Glutamatergic neuron (in vitro differentiated cells): ENCODE measurements at regions not wholly inside any gene's neighbourhood (a gene's known extent, or its start where the extent isn't known, plus 50 kb on each side); places are given as distances from the start of the nearest gene placed in this dataset.

Source experiments
- DNase-seq: peaks from one replicate; pipeline ENCODE4 v3.0.0; 2022
- H3K27ac Mint-ChIP-seq: one replicate; pipeline ENCODE4 v1.8.0; 2020; ENCODE audit warnings: mild to moderate bottlenecking, mixed read lengths, inconsistent platforms; ENCODE audit not compliant: unreplicated experiment
- H3K27me3 Mint-ChIP-seq: one replicate; pipeline ENCODE4 v1.8.0; 2020; ENCODE audit warnings: mild to moderate bottlenecking, moderate library complexity, mixed read lengths, inconsistent platforms; ENCODE audit not compliant: unreplicated experiment
- H3K36me3 Mint-ChIP-seq: one replicate; pipeline ENCODE4 v1.8.0; 2020; ENCODE audit warnings: mild to moderate bottlenecking, mixed read lengths, inconsistent platforms; ENCODE audit not compliant: unreplicated experiment
- H3K4me1 Mint-ChIP-seq: one replicate; pipeline ENCODE4 v1.8.0; 2020; ENCODE audit warnings: mild to moderate bottlenecking, low read depth, mixed read lengths, inconsistent platforms; ENCODE audit not compliant: unreplicated experiment
- H3K4me3 Mint-ChIP-seq: one replicate; pipeline ENCODE4 v1.8.0; 2020; ENCODE audit warnings: mild to moderate bottlenecking, mixed read lengths, inconsistent platforms; ENCODE audit not compliant: unreplicated experiment
- H3K9me3 Mint-ChIP-seq: one replicate; pipeline ENCODE4 v1.8.0; 2020; ENCODE audit warnings: mild to moderate bottlenecking, moderate library complexity, mixed read lengths, inconsistent platforms; ENCODE audit not compliant: unreplicated experiment
- TF ChIP-seq, protein P1 (sequence below): fragments of 200-600 bp; sonication (generic); IDR thresholded peaks from one replicate; pipeline ENCODE4 v1.5.0; 2021; ENCODE audit not compliant: partially characterized antibody, unreplicated experiment

DNA sequence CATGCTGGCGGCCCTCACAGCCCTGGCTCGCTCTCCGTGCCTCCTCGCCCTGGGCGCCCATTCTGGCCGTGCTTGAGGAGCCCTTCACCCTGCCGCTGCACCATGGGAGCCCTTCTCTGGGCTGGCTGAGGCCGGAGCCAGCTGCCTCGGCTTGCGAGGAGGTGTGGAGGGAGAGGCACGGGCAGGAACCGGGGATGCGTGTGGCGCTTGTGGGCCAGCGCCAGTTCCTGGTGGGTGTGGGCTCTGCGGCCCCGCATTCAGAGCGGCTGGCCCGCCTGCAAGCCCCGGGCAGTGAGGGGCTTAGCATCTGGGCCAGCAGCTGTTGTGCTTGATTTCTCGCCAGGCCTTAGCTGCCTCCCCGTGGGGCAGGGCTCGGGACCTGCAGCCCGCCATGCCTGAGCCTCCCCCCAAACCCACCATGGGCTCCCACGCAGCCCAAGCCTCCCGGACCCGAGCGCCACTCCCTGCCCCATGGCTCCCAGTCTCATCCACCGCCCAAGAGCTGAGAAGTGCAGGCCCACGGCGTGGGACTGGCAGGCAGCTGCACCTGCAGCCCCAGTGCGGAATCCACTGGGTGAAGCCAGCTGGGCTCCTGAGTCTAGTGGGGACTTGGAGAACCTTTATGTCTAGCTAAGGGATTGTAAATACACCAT, 163.4 kb upstream of the LRRC4C start:
- DNase-seq = no peak
- Mint-ChIP-seq H3K27ac (no peak overlapping the region), H3K27me3 (no peaks in the 10 kb centered on the region), H3K4me3 (no peak overlapping the region), H3K4me1 (no peaks in the 10 kb centered on the region), H3K36me3 (peaks cover 7% of the 10 kb centered on the region), H3K9me3 (peaks cover 2% of the 10 kb centered on the region)
- TF ChIP-seq, protein P1, sequence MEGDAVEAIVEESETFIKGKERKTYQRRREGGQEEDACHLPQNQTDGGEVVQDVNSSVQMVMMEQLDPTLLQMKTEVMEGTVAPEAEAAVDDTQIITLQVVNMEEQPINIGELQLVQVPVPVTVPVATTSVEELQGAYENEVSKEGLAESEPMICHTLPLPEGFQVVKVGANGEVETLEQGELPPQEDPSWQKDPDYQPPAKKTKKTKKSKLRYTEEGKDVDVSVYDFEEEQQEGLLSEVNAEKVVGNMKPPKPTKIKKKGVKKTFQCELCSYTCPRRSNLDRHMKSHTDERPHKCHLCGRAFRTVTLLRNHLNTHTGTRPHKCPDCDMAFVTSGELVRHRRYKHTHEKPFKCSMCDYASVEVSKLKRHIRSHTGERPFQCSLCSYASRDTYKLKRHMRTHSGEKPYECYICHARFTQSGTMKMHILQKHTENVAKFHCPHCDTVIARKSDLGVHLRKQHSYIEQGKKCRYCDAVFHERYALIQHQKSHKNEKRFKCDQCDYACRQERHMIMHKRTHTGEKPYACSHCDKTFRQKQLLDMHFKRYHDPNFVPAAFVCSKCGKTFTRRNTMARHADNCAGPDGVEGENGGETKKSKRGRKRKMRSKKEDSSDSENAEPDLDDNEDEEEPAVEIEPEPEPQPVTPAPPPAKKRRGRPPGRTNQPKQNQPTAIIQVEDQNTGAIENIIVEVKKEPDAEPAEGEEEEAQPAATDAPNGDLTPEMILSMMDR = no peak

DNA sequence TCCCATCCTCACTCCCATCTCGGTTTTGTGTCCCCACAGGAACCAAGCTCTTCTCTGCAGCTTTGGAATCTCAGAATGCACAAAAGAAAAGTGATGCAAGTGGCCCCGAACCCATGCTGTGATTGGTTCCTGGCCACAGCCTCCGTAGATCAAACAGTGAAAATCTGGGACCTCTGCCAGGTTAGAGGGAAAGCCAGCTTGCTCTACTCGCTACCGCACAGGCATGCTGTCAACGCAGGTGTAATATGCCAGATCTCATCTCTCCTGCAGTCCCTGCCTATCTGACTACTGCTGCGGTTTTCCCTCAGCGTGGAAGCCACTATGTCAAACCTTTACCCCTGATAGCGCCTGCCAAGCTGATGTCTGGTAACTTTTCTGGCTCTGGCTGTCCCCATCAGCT, 200.5 kb upstream of the LRRC4C start:
- H3K27ac Mint-ChIP-seq = no peak overlapping the region
- no peak for DNase-seq

DNA sequence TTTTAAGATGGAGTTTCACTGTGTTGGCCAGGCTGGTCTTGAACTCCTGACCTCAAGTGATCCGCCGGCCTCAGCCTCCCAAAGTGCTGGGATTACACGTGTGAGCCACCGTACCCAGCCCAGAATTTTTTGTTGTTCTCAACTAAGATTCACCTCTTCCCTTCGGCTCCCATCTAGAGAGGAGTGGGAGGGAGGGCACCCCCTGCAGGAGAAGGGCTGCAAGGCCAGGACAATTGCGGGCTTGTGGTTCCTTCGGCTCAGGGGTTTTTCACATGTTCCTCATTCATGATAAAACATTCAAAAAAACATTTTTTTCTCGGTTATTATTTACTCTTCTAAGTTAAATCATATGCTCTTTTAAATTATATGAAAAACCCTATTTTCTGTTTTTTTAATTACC, 201.1 kb upstream of the LRRC4C start:
- Mint-ChIP-seq H3K4me1 (peaks cover 1% of the 10 kb centered on the region), H3K27ac (no peak overlapping the region), H3K4me3 (no peak overlapping the region), H3K27me3 (no peaks in the 10 kb centered on the region), H3K9me3 (no peaks in the 10 kb centered on the region), H3K36me3 (no peaks in the 10 kb centered on the region)
- TF ChIP-seq, protein P1 = peak; percentile 36
- no peak for DNase-seq

More for the DNA sequence above, 200.5 kb upstream of the LRRC4C start:
- H3K9me3 Mint-ChIP-seq = no peaks in the 10 kb centered on the region
- H3K4me3 Mint-ChIP-seq = no peak overlapping the region
- H3K4me1 Mint-ChIP-seq = no peaks in the 10 kb centered on the region
- no peaks in the 10 kb centered on the region for H3K27me3 Mint-ChIP-seq
- H3K36me3 Mint-ChIP-seq = no peaks in the 10 kb centered on the region
- TF ChIP-seq, protein P1 = no peak

DNA sequence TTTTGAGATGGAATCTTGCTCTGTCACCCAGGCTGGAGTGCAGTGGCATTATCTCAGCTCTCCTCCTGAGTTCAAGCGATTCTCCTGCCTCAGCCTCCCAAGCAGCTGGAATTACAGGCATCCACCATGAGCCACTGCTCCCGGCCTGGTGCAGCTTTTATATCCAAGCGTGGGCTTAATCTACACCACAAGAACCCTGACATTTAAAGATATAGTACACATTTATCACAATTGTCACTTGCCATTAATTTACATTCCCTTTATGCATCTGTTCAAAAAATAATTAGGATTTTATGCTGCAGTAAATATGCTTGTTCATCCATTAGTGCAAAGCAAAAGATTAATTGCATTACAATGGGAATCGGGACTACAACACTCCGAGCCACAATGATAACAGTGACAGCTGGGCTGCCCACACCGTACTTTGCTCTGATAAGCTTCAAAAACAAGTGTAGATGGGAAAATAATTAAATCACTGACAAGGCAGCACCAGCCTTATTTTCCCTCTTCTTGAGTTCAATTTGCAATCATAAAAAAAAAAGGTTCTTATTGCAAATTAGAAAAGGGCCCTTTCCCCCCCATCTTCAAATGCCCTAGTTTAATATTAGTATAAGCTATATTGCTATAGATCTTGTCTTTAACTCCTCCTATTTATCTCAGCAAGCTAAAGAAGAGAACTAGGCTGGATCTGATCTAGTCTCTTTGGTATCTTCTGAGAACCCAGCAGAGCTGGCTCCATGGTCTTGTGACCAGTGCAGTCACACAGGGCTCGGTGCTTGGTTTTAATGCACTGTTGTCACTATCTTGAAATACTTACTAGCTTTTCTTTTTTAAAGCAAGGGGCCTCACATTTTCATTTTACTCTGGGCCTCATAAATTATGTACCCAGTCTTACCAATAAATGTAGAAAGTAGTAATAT, 206.2 kb upstream of the LRRC4C start:
- H3K9me3 Mint-ChIP-seq = no peaks in the 10 kb centered on the region
- H3K4me3 Mint-ChIP-seq = peak overlapping the region; percentile 21
- DNase-seq = no peak
- peaks cover 25% of the 10 kb centered on the region for H3K4me1 Mint-ChIP-seq
- no peaks in the 10 kb centered on the region for H3K36me3 Mint-ChIP-seq
- TF ChIP-seq, protein P1 = no peak
- peak overlapping the region; percentile 67 for H3K27ac Mint-ChIP-seq
- peaks cover 3% of the 10 kb centered on the region for H3K27me3 Mint-ChIP-seq
